Large intestine (tissue), 3 donors: ENCODE measurements at regions not wholly inside any gene's neighbourhood (a gene's known extent, or its start where the extent isn't known, plus 50 kb on each side); places are given as distances from the start of the nearest gene placed in this dataset.

Source experiments
- DNase-seq, 2 donors: peaks; one replicate each; pipeline versions ENCODE4 v3.0.0 to v3.0.0-alpha.2; 2013
- H3K27ac ChIP-seq: one replicate; pipeline ENCODE4 v1.5.1; 2013; ENCODE audit warnings: low read length
- H3K27me3 ChIP-seq: 2 replicates; pipeline ENCODE4 v1.6.1; 2013; ENCODE audit warnings: low read length; ENCODE audit not compliant: control insufficient read depth, insufficient read depth
- H3K36me3 ChIP-seq: 2 replicates; pipeline ENCODE4 v1.6.1; 2013; ENCODE audit warnings: low read length; ENCODE audit not compliant: control insufficient read depth, insufficient read depth
- H3K4me1 ChIP-seq: one replicate; pipeline ENCODE4 v1.6.1; 2013; ENCODE audit warnings: low read length; ENCODE audit not compliant: control insufficient read depth, insufficient read depth
- H3K4me3 ChIP-seq: one replicate; pipeline ENCODE4 v1.5.1; 2013; ENCODE audit warnings: low read length
- H3K9me3 ChIP-seq: one replicate; pipeline ENCODE4 v1.6.1; 2013; ENCODE audit warnings: mild to moderate bottlenecking, low read depth, low read length, moderate library complexity; ENCODE audit not compliant: control insufficient read depth
- WGBS: methylation state at CpG from one replicate; pipeline ENCODE4 v1.1.5; 2013; ENCODE audit warnings: low lambda C conversion rate; ENCODE audit not compliant: insufficient coverage; 5-methylcytosine and 5-hydroxymethylcytosine counted together

DNA sequence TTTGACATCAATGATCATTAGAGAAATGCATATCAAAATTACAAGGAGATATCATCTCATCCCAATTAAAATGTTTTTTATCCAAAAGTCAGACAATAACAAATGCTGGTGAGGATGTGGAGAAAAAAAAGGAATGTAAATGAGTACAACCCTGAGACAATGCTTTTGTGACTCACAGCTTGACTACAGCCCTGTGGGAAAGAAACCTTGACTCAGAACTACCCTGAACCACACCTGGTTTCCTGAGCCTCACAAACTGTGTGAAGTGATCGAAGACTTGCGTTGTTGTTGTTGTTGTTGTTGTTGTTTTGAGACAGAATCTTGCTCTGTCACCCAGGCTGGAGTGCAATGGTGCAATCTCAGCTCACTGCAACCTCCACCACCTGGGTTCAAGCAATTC lies 266.6 kb upstream of the MYT1L start:
- no peaks in the 10 kb centered on the region for H3K27me3 ChIP-seq
- no peak for DNase-seq
- H3K27ac ChIP-seq, result no peak overlapping the region
- no CpG with 5 or more reads among the region's 2 CpGs for WGBS
- no peak overlapping the region for H3K4me3 ChIP-seq
- no peaks in the 10 kb centered on the region for H3K4me1 ChIP-seq
- H3K9me3 ChIP-seq, result no peaks in the 10 kb centered on the region
- H3K36me3 ChIP-seq, result no peaks in the 10 kb centered on the region

DNA sequence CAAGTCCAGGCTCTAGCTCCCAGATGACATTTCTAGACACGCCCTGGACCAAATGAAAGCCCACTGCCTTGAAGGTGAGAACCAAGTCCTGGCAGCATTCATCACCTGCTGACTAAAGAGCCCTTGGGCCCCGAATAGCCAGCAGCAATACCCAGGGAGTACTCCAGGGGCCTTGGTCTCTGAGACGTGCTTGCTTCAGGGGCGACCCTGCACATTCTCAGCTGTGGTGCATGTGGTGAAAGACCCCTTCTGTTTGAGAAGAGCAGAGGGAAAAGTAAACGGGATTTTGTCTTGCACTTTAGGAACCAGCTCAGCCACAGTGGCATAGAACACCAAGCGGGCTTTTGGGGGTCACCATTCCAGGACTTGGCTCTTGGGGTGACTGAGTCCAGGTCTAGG lies 260.5 kb upstream of the MYT1L start:
- H3K4me1 ChIP-seq, result no peaks in the 10 kb centered on the region
- H3K9me3 ChIP-seq, result no peaks in the 10 kb centered on the region
- DNase-seq, result no peak
- no peak overlapping the region for H3K4me3 ChIP-seq
- WGBS, result no CpG with 5 or more reads among the region's 6 CpGs
- no peaks in the 10 kb centered on the region for H3K36me3 ChIP-seq
- no peak overlapping the region for H3K27ac ChIP-seq
- H3K27me3 ChIP-seq, result no peaks in the 10 kb centered on the region

DNA sequence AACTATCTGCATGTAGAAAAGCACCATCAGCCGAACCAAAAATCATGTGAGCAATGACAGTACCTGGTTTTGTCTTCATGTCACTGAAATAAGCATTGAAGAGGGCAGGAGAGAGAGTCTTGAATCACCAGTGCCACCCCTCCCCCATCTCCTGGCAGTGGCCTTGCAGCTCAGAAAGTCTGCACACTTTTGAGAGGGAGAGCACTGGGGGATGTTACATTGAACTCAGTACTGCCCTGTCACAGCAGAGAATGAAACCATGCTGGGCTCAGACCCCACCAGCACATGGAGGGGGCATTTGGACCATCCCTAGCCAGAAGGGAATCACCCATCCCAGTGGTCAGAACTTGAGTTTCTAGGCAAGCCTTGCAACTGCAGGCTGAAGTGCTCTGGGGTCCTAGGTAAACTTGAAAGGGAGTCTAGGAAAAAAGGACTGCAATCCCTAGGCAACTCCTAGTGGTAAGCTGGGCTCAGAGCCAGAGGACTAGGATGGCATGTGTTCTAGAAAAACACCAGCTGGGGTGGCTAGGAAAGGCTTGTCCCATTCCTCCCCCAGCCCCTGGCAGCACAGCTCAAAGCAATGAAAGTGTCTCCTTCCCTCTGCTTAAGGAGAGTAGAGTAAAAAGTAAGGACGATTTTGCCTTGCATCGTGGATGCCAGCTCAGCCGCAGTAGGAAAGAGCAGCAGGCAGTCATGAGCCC lies 259.9 kb upstream of the MYT1L start:
- DNase-seq, result no peak
- Histone ChIP-seq H3K4me1 (no peaks in the 10 kb centered on the region), H3K4me3 (no peak overlapping the region), H3K9me3 (no peaks in the 10 kb centered on the region), H3K36me3 (no peaks in the 10 kb centered on the region), H3K27me3 (no peaks in the 10 kb centered on the region), H3K27ac (no peak overlapping the region)
- no CpG with 5 or more reads among the region's 4 CpGs for WGBS

DNA sequence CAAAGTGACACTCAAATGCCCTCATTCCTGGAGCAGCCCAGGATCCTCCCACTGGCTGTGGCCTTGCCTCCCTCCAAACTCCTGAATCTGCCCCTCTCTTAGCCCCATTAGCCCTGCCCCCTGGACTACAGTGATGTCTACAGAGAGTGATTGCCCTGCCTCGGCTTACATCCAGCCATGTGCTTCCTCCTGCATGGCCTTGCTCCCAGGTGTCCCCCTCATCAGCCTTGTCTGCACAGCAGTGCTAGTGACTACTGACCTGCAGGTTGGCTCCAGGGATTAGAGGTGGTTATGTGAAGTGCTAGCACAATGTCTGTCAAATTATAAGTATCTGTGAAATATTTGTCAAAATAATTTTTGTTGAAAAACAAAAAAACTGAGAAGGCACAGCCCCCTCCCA lies 259.1 kb upstream of the MYT1L start:
- Histone ChIP-seq H3K4me1 (no peaks in the 10 kb centered on the region), H3K4me3 (no peak overlapping the region), H3K27ac (no peak overlapping the region), H3K36me3 (no peaks in the 10 kb centered on the region), H3K9me3 (no peaks in the 10 kb centered on the region), H3K27me3 (no peaks in the 10 kb centered on the region)
- no peak for DNase-seq
- no CpG with 5 or more reads among the region's 1 CpG for WGBS

DNA sequence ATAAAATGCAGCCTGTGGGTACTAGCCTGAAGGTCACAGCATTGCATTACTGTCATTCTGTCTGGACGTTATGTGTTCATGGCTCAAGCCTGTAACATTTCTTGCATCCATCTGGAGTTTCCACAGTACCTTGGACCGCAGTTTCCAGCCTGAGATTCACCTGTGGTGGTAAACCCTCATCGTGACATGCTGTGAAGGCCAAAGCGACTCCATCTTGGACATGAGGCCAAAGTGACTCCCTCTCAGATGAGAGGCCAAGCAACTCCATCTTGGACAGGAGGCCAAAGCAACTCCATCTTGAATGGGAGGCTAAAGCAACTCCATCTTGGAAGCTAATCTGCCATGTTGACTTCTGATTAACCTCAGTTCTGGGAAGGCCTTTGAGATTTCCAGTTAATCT lies 257.7 kb upstream of the MYT1L start:
- H3K27me3 ChIP-seq, result no peaks in the 10 kb centered on the region
- no CpG with 5 or more reads among the region's 4 CpGs for WGBS
- H3K9me3 ChIP-seq, result no peaks in the 10 kb centered on the region
- no peaks in the 10 kb centered on the region for H3K36me3 ChIP-seq
- H3K27ac ChIP-seq, result no peak overlapping the region
- no peak for DNase-seq
- H3K4me1 ChIP-seq, result no peaks in the 10 kb centered on the region
- H3K4me3 ChIP-seq, result no peak overlapping the region

GRCh38 chr2:2587354-2587753 lies 256.3 kb upstream of the MYT1L start:
- Histone ChIP-seq H3K9me3 (no peaks in the 10 kb centered on the region), H3K27ac (no peak overlapping the region), H3K4me1 (no peaks in the 10 kb centered on the region), H3K27me3 (no peaks in the 10 kb centered on the region), H3K36me3 (no peaks in the 10 kb centered on the region), H3K4me3 (no peak overlapping the region)
- no CpG with 5 or more reads among the region's 4 CpGs for WGBS
- no peak for DNase-seq

GRCh38 chr2:2586931-2587330 lies 255.9 kb upstream of the MYT1L start:
- Histone ChIP-seq H3K4me1 (no peaks in the 10 kb centered on the region), H3K27ac (no peak overlapping the region), H3K9me3 (no peaks in the 10 kb centered on the region), H3K36me3 (no peaks in the 10 kb centered on the region), H3K27me3 (no peaks in the 10 kb centered on the region), H3K4me3 (no peak overlapping the region)
- no CpG with 5 or more reads among the region's 9 CpGs for WGBS
- no peak for DNase-seq

DNA sequence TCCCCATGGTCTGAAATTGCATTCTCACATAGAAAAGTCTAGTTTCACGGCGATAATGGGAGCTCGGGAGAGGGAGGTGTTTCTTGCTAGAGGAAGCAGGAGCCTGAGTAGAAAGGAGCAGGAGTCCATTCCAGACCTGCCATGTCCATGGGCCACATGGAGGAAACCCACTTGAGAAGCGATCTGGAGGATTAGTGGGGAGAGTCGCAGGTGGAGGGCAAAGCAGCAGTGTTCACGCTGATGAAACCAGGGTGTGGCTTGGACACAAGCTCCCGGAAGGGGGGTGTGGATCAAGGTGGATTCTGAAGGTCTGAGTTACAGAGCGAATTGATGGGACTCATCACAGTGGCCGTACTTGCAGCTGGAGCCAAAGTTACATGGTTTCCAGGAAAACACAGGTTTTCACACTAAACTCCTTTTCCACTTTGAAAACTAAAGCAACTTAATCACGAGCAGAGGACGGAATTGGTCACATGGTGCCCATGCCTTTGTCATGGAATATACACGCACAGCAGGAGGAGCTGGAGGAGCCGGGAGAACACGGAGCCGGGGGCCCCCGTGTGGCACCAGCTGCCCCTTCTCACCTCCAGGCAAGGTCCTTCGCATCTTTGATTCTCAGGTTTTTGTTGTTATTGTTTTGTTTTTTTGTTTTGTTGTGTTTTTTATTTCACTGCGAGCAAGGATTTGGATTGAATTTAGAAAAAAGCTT lies 255.1 kb upstream of the MYT1L start:
- no peak for DNase-seq
- WGBS, result 71% methylated on average over 4 of the region's 18 CpGs
- Histone ChIP-seq H3K9me3 (no peaks in the 10 kb centered on the region), H3K36me3 (no peaks in the 10 kb centered on the region), H3K27ac (no peak overlapping the region), H3K27me3 (no peaks in the 10 kb centered on the region), H3K4me3 (no peak overlapping the region), H3K4me1 (no peaks in the 10 kb centered on the region)

- WGBS, result 80% methylated on average over 1 of the region's 7 CpGs
- no peak for DNase-seq
Measured at GRCh38 chr2:2582998-2583545, 252.0 kb upstream of the MYT1L start.

DNA sequence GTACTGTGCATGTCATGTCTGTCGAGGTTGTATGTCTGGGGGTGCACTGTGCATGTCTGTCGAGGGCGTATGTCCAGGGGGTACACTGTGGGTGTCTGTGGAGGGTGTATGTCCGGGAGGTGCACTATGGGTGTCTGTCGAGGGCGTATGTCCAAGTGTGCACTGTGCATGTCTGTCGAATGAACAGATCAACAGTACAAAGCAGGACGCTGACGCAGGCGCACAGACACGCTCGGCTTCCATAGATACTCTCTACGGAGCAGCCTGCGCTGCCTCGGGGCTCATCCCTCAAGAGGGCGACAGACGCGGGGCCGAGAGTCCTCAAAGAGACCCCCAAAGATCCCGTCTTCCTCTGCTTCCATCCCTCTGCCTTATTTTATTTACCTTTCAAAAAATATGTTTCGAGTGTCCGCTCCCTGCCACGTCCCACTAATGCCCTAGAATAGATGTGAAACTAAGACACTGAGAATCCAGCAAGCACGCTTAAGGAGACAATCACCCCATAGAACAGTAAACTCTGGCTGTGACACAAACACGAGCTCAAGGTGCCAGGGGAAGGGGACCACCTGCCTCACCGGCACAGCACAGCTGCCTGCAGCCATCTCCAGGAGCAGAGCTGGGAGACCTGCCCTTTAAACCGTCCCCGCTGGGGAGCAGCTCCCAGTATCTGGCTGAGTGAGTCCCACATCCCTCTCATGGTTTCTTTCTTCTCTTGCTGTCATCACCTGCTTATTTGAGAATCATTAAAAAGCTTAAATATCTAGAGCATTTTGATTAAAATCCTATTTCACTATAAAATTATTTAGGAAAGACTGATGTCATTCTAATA lies 250.5 kb upstream of the MYT1L start:
- no peak overlapping the region for H3K4me3 ChIP-seq
- no peaks in the 10 kb centered on the region for H3K4me1 ChIP-seq
- no CpG with 5 or more reads among the region's 28 CpGs for WGBS
- no peak overlapping the region for H3K27ac ChIP-seq
- H3K27me3 ChIP-seq, result no peaks in the 10 kb centered on the region
- H3K36me3 ChIP-seq, result no peaks in the 10 kb centered on the region
- no peak for DNase-seq
- no peaks in the 10 kb centered on the region for H3K9me3 ChIP-seq

More at GRCh38 chr2:2582998-2583545, 252.0 kb upstream of the MYT1L start:
- Histone ChIP-seq H3K36me3 (no peaks in the 10 kb centered on the region), H3K9me3 (no peaks in the 10 kb centered on the region), H3K4me3 (no peak overlapping the region), H3K27ac (no peak overlapping the region), H3K27me3 (no peaks in the 10 kb centered on the region), H3K4me1 (no peaks in the 10 kb centered on the region)
